Panc1 (cell line): ENCODE measurements at regions not wholly inside any gene's neighbourhood (a gene's known extent, or its start where the extent isn't known, plus 50 kb on each side); places are given as distances from the start of the nearest gene placed in this dataset.

Experiments
- SIN3A ChIP-seq: IDR thresholded peaks from 2 replicates; pipeline ENCODE4 v1.6.1; 2012; ENCODE audit warnings: low read depth, mild to moderate bottlenecking, low read length, moderate library complexity, borderline replicate concordance; ENCODE audit not compliant: insufficient read depth
- TCF7L2 ChIP-seq: IDR thresholded peaks from 2 replicates; pipeline ENCODE4 v1.6.1; 2011; ENCODE audit warnings: mild to moderate bottlenecking, low read depth, low read length, inconsistent platforms
- TF ChIP-seq, protein P1 (sequence below): fragments of 450-650 bp; IDR thresholded peaks from 2 replicates; pipeline ENCODE4 v1.5.1; 2017; ENCODE audit warnings: mild to moderate bottlenecking
- TF ChIP-seq, protein P2 (sequence below), 2 experiments: IDR thresholded peaks; 2 replicates each; pipeline ENCODE4 v1.6.1; 2011 to 2012; ENCODE audit warnings: low read depth in 2 of 2, control low read depth in 1 of 2, low read length in 1 of 2, mild to moderate bottlenecking in 1 of 2, moderate library complexity in 1 of 2; ENCODE audit not compliant: insufficient read depth in 1 of 2

DNA sequence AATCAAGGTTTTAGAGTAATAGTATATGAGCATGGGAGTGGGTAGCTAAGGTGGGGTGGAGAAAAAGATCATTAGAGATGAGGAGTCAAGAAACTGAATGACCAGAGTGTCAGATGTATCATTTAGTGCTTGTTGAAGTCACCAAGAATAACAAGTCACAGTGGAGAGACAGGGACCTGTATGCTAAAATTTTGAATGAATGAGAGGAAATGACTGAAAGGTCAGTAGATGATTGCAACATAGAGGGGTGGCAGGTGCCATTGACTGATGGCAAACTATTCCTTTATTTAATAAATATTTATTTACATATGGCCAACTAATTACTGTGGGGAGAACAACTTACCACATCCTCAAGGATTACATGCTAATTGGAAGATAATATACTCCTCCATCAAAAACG is 75.0 kb upstream of the ANKRD28 start:
- TF ChIP-seq, protein P1, sequence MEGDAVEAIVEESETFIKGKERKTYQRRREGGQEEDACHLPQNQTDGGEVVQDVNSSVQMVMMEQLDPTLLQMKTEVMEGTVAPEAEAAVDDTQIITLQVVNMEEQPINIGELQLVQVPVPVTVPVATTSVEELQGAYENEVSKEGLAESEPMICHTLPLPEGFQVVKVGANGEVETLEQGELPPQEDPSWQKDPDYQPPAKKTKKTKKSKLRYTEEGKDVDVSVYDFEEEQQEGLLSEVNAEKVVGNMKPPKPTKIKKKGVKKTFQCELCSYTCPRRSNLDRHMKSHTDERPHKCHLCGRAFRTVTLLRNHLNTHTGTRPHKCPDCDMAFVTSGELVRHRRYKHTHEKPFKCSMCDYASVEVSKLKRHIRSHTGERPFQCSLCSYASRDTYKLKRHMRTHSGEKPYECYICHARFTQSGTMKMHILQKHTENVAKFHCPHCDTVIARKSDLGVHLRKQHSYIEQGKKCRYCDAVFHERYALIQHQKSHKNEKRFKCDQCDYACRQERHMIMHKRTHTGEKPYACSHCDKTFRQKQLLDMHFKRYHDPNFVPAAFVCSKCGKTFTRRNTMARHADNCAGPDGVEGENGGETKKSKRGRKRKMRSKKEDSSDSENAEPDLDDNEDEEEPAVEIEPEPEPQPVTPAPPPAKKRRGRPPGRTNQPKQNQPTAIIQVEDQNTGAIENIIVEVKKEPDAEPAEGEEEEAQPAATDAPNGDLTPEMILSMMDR = no peak
- TF ChIP-seq, protein P2, sequence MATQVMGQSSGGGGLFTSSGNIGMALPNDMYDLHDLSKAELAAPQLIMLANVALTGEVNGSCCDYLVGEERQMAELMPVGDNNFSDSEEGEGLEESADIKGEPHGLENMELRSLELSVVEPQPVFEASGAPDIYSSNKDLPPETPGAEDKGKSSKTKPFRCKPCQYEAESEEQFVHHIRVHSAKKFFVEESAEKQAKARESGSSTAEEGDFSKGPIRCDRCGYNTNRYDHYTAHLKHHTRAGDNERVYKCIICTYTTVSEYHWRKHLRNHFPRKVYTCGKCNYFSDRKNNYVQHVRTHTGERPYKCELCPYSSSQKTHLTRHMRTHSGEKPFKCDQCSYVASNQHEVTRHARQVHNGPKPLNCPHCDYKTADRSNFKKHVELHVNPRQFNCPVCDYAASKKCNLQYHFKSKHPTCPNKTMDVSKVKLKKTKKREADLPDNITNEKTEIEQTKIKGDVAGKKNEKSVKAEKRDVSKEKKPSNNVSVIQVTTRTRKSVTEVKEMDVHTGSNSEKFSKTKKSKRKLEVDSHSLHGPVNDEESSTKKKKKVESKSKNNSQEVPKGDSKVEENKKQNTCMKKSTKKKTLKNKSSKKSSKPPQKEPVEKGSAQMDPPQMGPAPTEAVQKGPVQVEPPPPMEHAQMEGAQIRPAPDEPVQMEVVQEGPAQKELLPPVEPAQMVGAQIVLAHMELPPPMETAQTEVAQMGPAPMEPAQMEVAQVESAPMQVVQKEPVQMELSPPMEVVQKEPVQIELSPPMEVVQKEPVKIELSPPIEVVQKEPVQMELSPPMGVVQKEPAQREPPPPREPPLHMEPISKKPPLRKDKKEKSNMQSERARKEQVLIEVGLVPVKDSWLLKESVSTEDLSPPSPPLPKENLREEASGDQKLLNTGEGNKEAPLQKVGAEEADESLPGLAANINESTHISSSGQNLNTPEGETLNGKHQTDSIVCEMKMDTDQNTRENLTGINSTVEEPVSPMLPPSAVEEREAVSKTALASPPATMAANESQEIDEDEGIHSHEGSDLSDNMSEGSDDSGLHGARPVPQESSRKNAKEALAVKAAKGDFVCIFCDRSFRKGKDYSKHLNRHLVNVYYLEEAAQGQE (IDR thresholded peaks at IDR 0.05; ENCODE audit: insufficient read depth in 1 of 2, low read depth in 2 of 2, low read length in 1 of 2) = no peak
- TF ChIP-seq SIN3A (no peak), TCF7L2 (no peak)
